ENCODE measurements at regions not wholly inside any gene's neighbourhood (a gene's known extent, or its start where the extent isn't known, plus 50 kb on each side); places are given as distances from the start of the nearest gene placed in this dataset.

- H3K4me2 ChIP-seq (ENCODE audit: low read depth, low read length), result no peak overlapping the region
- ChIA-PET CTCF (ENCODE audit: low intra/inter-chr PET ratio, low total read pairs) (no interaction called here), POLR2A (no interaction called here)
- no peak overlapping the region for H3K4me3 ChIP-seq (replicated peaks in 1 of 3; ENCODE audit: insufficient read depth in 1 of 3, low read depth in 2 of 3, low read length in 3 of 3)
- in situ Hi-C loops (cut with HindIII; ENCODE audit: extremely low pct_ligation_motif_present, low pct_unique_long_range_greater_than_20kb) (no loop called here), intact Hi-C loops (cut with micrococcal nuclease; ENCODE audit: unreplicated experiment) (no loop called here)
- no peaks in the 10 kb centered on the region for H3K79me2 ChIP-seq (ENCODE audit: insufficient read depth, low read length)
- DNase-seq (ENCODE audit: low spot score), result no peak
- H3K27me3 ChIP-seq (ENCODE audit: control insufficient read depth in 1 of 2, insufficient read depth in 2 of 2, low read length in 2 of 2), result peaks cover 5 to 6% of the 10 kb centered on the region in 2 experiments; a peak in 1 of 5 replicates
- no peaks in the 10 kb centered on the region for H4K20me1 ChIP-seq (ENCODE audit: insufficient read depth, low read length)
- no peak overlapping the region for H3K9ac ChIP-seq (ENCODE audit: insufficient read depth, low read depth, low read length)
- TF ChIP-seq ZNF432 (CRISPR knock-in tag; IDR thresholded peaks at IDR 0.05; ENCODE audit: borderline replicate concordance) (no peak), IRX3 (CRISPR knock-in tag; IDR thresholded peaks at IDR 0.05; ENCODE audit: borderline replicate concordance, low read depth) (no peak), ZNF207 (IDR thresholded peaks at IDR 0.05; ENCODE audit: borderline replicate concordance) (no peak), ZNF329 (CRISPR knock-in tag; IDR thresholded peaks at IDR 0.05; ENCODE audit: low read depth) (no peak), ZNF598 (CRISPR knock-in tag; IDR thresholded peaks at IDR 0.05; ENCODE audit: borderline replicate concordance) (no peak), ZBTB25 (CRISPR knock-in tag; IDR thresholded peaks at IDR 0.05) (no peak), CREB1 (IDR thresholded peaks at IDR 0.05) (no peak), CREB1 (CRISPR knock-in tag; IDR thresholded peaks at IDR 0.05) (no peak), E2F2 (CRISPR knock-in tag; IDR thresholded peaks at IDR 0.05; ENCODE audit: borderline replicate concordance) (no peak), EED (CRISPR knock-in tag; IDR thresholded peaks at IDR 0.05) (no peak), IKZF4 (CRISPR knock-in tag; IDR thresholded peaks at IDR 0.05; ENCODE audit: borderline replicate concordance, low read depth, not compliant biosample characterization) (no peak), ZNF530 (CRISPR knock-in tag; IDR thresholded peaks at IDR 0.05; ENCODE audit: low read depth) (no peak), KLF11 (CRISPR knock-in tag; IDR thresholded peaks at IDR 0.05) (no peak), LCORL (IDR thresholded peaks at IDR 0.05) (no peak), LCORL (CRISPR knock-in tag; IDR thresholded peaks at IDR 0.05) (no peak), PTBP1 (IDR thresholded peaks at IDR 0.05; ENCODE audit: low read depth, low read length, poor library complexity, severe bottlenecking) (no peak)
- H3K36me3 ChIP-seq (replicated peaks in 1 of 2; ENCODE audit: control insufficient read depth in 1 of 2, insufficient read depth in 2 of 2, low read length in 2 of 2), result no peaks in the 10 kb centered on the region
- no peak overlapping the region for H3K27ac ChIP-seq (ENCODE audit: extremely low read length, insufficient read depth, low read length)
- BruUV-seq (replicated peaks), result no TSS peak
- 16% methylated on average over 9 of the region's 9 CpGs for WGBS (ENCODE audit: low lambda C conversion rate)
- H3K9me3 ChIP-seq (ENCODE audit: low read length), result no peaks in the 10 kb centered on the region
- no peaks in the 10 kb centered on the region for H3K4me1 ChIP-seq (ENCODE audit: insufficient read depth, low read length)
- ATAC-seq, result no peak
- no peak for FAIRE-seq
- no peak overlapping the region for H2AFZ ChIP-seq (ENCODE audit: low read length)
Observed at GRCh38 chr5:168165221-168165914, 126.1 kb upstream of the WWC1 start.
